Mucosa of stomach (tissue), 1 donor: ENCODE measurements at regions not wholly inside any gene's neighbourhood (a gene's known extent, or its start where the extent isn't known, plus 50 kb on each side); places are given as distances from the start of the nearest gene placed in this dataset.

Source experiments
- H3K27me3 ChIP-seq: one replicate; pipeline ENCODE4 v1.7.0; 2013; ENCODE audit warnings: mild to moderate bottlenecking, low read length; ENCODE audit not compliant: control insufficient read depth, insufficient read depth
- H3K36me3 ChIP-seq: one replicate; pipeline ENCODE4 v1.7.0; 2013; ENCODE audit warnings: low read length; ENCODE audit not compliant: control insufficient read depth, insufficient read depth
- H3K4me1 ChIP-seq: one replicate; pipeline ENCODE4 v1.7.0; 2013; ENCODE audit warnings: mild to moderate bottlenecking, low read length; ENCODE audit not compliant: control insufficient read depth, insufficient read depth
- H3K4me3 ChIP-seq: one replicate; pipeline ENCODE4 v1.7.0; 2013; ENCODE audit warnings: low read length
- H3K9ac ChIP-seq: one replicate; pipeline ENCODE4 v1.7.0; 2013; ENCODE audit warnings: mild to moderate bottlenecking, low read length, moderate library complexity
- H3K9me3 ChIP-seq: one replicate; pipeline ENCODE4 v1.7.0; 2013; ENCODE audit warnings: mild to moderate bottlenecking, low read length, moderate library complexity; ENCODE audit not compliant: control insufficient read depth
- donor health status: Pancreatic carcinoma.

- peaks cover 48% of the 10 kb centered on the region for H3K4me1 ChIP-seq
These were observed 73.9 kb downstream of the ARL4C start for GRCh38 chr2:234422981-234423431.

GRCh38 chr2:234422273-234422732 is 74.6 kb downstream of the ARL4C start:
- peaks cover 43% of the 10 kb centered on the region for H3K4me1 ChIP-seq
- no peaks in the 10 kb centered on the region for H3K36me3 ChIP-seq
- H3K27me3 ChIP-seq: no peaks in the 10 kb centered on the region
- no peak overlapping the region for H3K4me3 ChIP-seq
- H3K9me3 ChIP-seq: no peaks in the 10 kb centered on the region
- H3K9ac ChIP-seq: no peak overlapping the region

More at GRCh38 chr2:234422981-234423431, 73.9 kb downstream of the ARL4C start:
- no peak overlapping the region for H3K9ac ChIP-seq
- H3K36me3 ChIP-seq: no peaks in the 10 kb centered on the region
- no peaks in the 10 kb centered on the region for H3K9me3 ChIP-seq
- no peaks in the 10 kb centered on the region for H3K27me3 ChIP-seq
- no peak overlapping the region for H3K4me3 ChIP-seq

DNA sequence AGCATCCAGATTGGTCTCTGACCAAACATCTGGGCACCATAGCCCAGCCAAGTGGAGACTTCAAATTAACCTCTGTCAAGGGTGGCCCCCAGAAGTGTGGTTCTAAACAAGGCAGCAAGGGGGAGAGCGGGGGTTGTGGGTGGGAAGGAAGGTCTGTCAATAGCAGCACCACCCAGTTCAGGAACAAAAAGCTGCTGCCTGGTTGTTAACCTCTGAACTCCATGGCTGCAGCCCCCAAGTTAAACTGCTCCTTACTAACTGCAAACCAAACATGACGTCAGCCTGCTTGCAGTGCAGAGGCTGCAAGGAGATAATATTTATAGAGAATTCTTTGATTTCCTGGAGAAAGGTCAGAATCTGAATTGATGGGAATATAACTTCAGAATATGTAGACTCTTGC is 76.5 kb downstream of the ARL4C start:
- Histone ChIP-seq H3K36me3 (no peaks in the 10 kb centered on the region), H3K27me3 (no peaks in the 10 kb centered on the region), H3K4me1 (peaks cover 27% of the 10 kb centered on the region), H3K9me3 (no peaks in the 10 kb centered on the region), H3K9ac (no peak overlapping the region), H3K4me3 (no peak overlapping the region)

DNA sequence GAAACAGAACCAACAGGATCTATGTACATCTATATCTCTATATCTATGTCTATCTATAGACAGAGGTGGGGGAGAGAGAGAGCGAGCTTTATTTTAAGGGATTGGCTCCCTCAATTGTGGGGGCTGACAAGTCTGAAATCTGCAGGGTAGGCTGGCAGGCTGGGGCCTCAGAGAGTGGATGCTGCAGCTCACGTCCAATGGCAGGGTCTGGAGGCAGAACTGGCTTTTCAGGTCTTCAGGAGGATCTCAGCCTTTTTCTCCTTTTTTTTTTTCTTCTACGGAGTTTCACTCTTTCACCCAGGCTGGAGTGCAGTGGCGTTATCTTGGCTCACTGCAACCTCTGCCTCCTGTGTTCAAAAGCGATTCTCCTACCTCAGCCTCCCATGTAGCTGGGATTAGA is 77.2 kb downstream of the ARL4C start:
- Histone ChIP-seq H3K4me3 (no peak overlapping the region), H3K36me3 (no peaks in the 10 kb centered on the region), H3K4me1 (peaks cover 27% of the 10 kb centered on the region), H3K27me3 (no peaks in the 10 kb centered on the region), H3K9ac (no peak overlapping the region), H3K9me3 (no peaks in the 10 kb centered on the region)

- Histone ChIP-seq H3K27me3 (no peaks in the 10 kb centered on the region), H3K36me3 (no peaks in the 10 kb centered on the region), H3K4me3 (no peak overlapping the region), H3K4me1 (peaks cover 5% of the 10 kb centered on the region), H3K9me3 (no peaks in the 10 kb centered on the region), H3K9ac (no peak overlapping the region)
These were observed 81.2 kb downstream of the ARL4C start for GRCh38 chr2:234415706-234416105.

GRCh38 chr2:234414596-234414995 is 82.3 kb downstream of the ARL4C start:
- no peak overlapping the region for H3K4me3 ChIP-seq
- no peaks in the 10 kb centered on the region for H3K4me1 ChIP-seq
- H3K9ac ChIP-seq: no peak overlapping the region
- H3K9me3 ChIP-seq: no peaks in the 10 kb centered on the region
- no peaks in the 10 kb centered on the region for H3K27me3 ChIP-seq
- no peaks in the 10 kb centered on the region for H3K36me3 ChIP-seq

GRCh38 chr2:234412726-234413125 is 84.2 kb downstream of the ARL4C start:
- H3K36me3 ChIP-seq: no peaks in the 10 kb centered on the region
- no peaks in the 10 kb centered on the region for H3K27me3 ChIP-seq
- H3K9ac ChIP-seq: no peak overlapping the region
- H3K9me3 ChIP-seq: no peaks in the 10 kb centered on the region
- no peaks in the 10 kb centered on the region for H3K4me1 ChIP-seq
- no peak overlapping the region for H3K4me3 ChIP-seq

DNA sequence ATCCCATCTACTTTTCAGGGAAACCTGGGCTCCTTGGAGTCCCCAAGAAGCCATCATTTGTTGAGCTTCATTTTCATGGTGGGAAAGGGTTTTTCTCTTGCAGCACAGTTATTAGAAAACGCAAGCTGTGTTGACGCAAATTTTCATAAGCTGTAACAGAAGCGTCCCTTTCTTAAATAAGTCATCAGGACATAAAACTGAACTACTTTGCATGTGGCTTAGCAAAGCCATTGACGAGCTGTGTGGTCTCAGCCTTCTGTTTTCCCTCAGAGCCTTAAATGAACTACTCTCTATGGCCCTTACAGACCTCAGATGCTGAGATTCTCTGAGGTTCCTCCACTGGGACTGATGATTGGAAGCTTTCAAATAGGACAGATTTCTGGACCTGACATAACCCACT is 85.1 kb downstream of the ARL4C start:
- no peaks in the 10 kb centered on the region for H3K27me3 ChIP-seq
- no peaks in the 10 kb centered on the region for H3K36me3 ChIP-seq
- H3K9ac ChIP-seq: no peak overlapping the region
- H3K9me3 ChIP-seq: no peaks in the 10 kb centered on the region
- no peak overlapping the region for H3K4me3 ChIP-seq
- H3K4me1 ChIP-seq: no peaks in the 10 kb centered on the region

DNA sequence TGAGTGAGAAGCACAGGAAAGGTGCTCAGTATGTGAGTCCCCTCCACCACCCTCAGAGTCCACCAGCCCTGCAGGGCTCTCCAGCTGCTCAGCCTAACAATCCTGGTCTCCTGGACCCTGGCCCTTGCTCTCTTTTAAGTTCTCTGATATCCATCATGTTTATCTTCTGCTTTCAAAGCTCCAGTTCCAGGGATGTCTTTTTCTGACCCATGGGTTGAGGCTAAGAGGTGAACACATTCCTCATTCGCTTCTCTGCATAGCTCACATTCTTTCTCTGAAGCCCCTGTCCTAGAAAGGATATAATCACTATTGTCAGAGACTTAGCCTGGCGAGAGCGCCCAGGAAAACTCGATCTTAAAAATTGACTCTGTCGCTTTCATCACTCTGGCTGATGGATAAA is 86.4 kb downstream of the ARL4C start:
- no peaks in the 10 kb centered on the region for H3K36me3 ChIP-seq
- no peaks in the 10 kb centered on the region for H3K9me3 ChIP-seq
- H3K4me1 ChIP-seq: peaks cover 3% of the 10 kb centered on the region
- H3K4me3 ChIP-seq: no peak overlapping the region
- H3K27me3 ChIP-seq: no peaks in the 10 kb centered on the region
- H3K9ac ChIP-seq: no peak overlapping the region

- H3K4me3 ChIP-seq: no peak overlapping the region
- no peaks in the 10 kb centered on the region for H3K9me3 ChIP-seq
- H3K9ac ChIP-seq: no peak overlapping the region
- no peaks in the 10 kb centered on the region for H3K36me3 ChIP-seq
- H3K27me3 ChIP-seq: no peaks in the 10 kb centered on the region
- H3K4me1 ChIP-seq: peaks cover 10% of the 10 kb centered on the region
These were observed 87.3 kb downstream of the ARL4C start for GRCh38 chr2:234409590-234409989.

DNA sequence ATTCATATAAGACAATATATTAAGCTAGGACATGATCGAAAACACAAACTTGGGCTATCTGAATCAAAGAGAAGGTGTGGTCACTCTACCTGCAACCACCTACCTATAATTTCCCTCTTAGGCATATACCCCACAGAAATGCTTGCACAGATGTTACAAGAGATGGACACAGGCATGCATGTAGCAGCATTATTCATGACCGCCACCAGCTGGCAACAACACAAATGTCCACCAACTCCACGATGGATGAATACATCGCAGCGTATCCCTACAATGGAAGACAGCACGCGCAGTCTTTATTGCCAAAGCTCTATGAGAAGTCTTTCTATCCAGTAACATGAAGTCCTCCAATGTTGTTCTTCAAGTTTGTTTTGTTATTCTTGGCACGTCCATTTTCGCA is 90.8 kb downstream of the ARL4C start:
- Histone ChIP-seq H3K9me3 (no peaks in the 10 kb centered on the region), H3K9ac (no peak overlapping the region), H3K4me3 (no peak overlapping the region), H3K27me3 (no peaks in the 10 kb centered on the region), H3K36me3 (no peaks in the 10 kb centered on the region), H3K4me1 (peaks cover 10% of the 10 kb centered on the region)

DNA sequence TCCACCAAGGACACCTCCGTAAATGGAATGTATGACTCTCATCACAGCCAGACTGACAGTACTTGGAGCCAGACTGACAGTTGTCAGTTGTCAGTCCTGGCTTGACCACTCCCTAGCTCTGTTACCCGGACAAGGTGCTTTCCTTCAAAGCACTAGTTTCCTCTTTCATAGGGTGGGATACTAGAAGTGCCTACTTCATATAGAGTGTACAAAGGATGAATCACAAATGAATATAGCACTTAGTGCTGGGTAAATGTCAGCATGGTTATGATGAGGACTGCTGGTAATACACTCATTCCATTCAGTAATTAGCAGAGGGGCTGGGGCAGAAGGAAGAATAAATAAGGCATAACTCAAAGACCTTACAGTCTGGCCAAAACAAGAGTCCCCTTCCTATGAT is 91.4 kb downstream of the ARL4C start:
- Histone ChIP-seq H3K4me1 (peaks cover 10% of the 10 kb centered on the region), H3K9me3 (no peaks in the 10 kb centered on the region), H3K36me3 (no peaks in the 10 kb centered on the region), H3K9ac (no peak overlapping the region), H3K27me3 (no peaks in the 10 kb centered on the region), H3K4me3 (no peak overlapping the region)

GRCh38 chr2:234404957-234405356 is 91.9 kb downstream of the ARL4C start:
- Histone ChIP-seq H3K9ac (no peak overlapping the region), H3K36me3 (no peaks in the 10 kb centered on the region)

More at GRCh38 chr2:234404957-234405356, 91.9 kb downstream of the ARL4C start:
- Histone ChIP-seq H3K9me3 (no peaks in the 10 kb centered on the region), H3K27me3 (no peaks in the 10 kb centered on the region), H3K4me3 (no peak overlapping the region), H3K4me1 (peaks cover 10% of the 10 kb centered on the region)
